ENCODE measurements at regions not wholly inside any gene's neighbourhood (a gene's known extent, or its start where the extent isn't known, plus 50 kb on each side); places are given as distances from the start of the nearest gene placed in this dataset.
"Not testable (repeated sequence)": the region's sequence is repeated elsewhere in the genome, so short reads cannot be mapped to it uniquely, and the experiment has no call there.

- DNase-seq (ENCODE audit: low read depth), result no peak
- no peak overlapping the region for H3K4me3 ChIP-seq (ENCODE audit: low read depth, low read length)
- TF ChIP-seq CTCF (IDR thresholded peaks at IDR 0.05; ENCODE audit: insufficient read depth, low read depth, low read length, missing control alignments), result no peak
Observed at GRCh38 chr10:37003126-37003525, 122.3 kb upstream of the ANKRD30A start.

GRCh38 chr10:36995806-36996205 lies 129.6 kb upstream of the ANKRD30A start:
- DNase-seq (ENCODE audit: low read depth), result not testable (repeated sequence)

DNA sequence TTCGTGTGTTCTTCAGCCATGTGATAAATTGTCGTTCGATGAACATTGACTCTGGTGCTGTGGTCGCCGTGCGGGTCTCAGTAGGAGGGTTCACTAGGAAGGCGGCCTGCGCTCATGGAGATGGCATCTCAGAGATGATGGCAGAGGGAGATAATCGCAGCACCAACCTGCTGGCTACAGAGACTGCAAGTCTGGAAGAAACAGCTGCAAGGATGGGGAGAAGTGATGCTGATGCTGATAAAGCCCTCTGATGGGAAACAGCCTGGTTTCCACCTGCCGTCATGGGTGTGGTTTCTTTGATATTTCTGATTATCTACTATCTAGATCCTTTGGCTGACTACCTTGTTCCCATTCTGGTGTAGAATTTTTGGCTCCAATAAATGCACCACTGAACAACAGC lies 130.5 kb upstream of the ANKRD30A start:
- no peak overlapping the region for H3K4me3 ChIP-seq (ENCODE audit: low read depth, low read length)
- no peak for TF ChIP-seq CTCF (IDR thresholded peaks at IDR 0.05; ENCODE audit: insufficient read depth, low read depth, low read length, missing control alignments)
- DNase-seq (ENCODE audit: low read depth), result no peak

More at GRCh38 chr10:36995806-36996205, 129.6 kb upstream of the ANKRD30A start:
- H3K4me3 ChIP-seq (ENCODE audit: low read depth, low read length), result not testable (repeated sequence)

- no peak for DNase-seq (ENCODE audit: low read depth)
- TF ChIP-seq CTCF (IDR thresholded peaks at IDR 0.05; ENCODE audit: insufficient read depth, low read depth, low read length, missing control alignments), result no peak
- H3K4me3 ChIP-seq (ENCODE audit: low read depth, low read length), result no peak overlapping the region
Observed at GRCh38 chr10:36989233-36989632, 136.2 kb upstream of the ANKRD30A start.

DNA sequence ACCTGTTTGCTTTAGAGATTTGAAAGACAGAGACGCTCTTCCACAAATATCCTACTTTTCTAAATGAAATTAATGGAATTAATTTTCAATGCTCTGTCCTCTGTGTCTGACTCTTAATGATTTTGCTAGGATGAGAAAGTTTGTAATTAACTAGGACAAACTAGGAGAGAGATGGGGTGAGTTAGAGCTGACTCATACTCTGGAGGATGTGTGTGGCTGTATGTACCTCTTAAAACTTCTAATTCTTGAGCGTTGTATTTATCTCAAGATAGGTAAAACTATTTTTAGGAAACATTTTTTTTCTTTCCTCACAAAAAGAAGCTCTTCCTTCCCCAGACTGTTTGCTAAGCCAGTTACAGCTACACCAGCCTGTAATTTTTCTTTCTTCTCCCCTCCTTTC lies 178.8 kb upstream of the ANKRD30A start:
- no peak overlapping the region for H3K4me3 ChIP-seq (ENCODE audit: low read depth, low read length)
- DNase-seq (ENCODE audit: low read depth), result no peak
- no peak for TF ChIP-seq CTCF (IDR thresholded peaks at IDR 0.05; ENCODE audit: insufficient read depth, low read depth, low read length, missing control alignments)

GRCh38 chr10:36943544-36943943 lies 181.9 kb upstream of the ANKRD30A start:
- no peak for DNase-seq (ENCODE audit: low read depth)
- H3K4me3 ChIP-seq (ENCODE audit: low read depth, low read length), result no peak overlapping the region
- TF ChIP-seq CTCF (IDR thresholded peaks at IDR 0.05; ENCODE audit: insufficient read depth, low read depth, low read length, missing control alignments), result no peak

DNA sequence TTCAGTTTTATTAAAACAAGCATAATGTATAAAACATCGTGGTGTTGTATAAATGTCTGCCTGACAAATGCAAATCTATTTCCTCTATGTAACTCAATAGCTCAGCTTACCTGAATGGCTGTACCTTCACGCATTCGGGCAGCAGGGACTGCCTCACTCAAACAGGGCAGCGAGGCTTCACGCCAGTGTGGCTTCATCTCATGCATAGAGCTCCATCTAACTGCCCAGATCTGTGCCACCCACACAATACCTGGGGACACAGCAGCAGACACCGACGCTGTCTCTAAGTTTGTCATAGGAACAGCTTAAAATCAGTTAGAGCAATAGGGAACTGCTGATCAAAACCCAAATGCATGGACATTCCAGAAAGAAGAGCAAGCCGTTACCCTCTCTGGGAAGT lies 182.8 kb upstream of the ANKRD30A start:
- TF ChIP-seq CTCF (IDR thresholded peaks at IDR 0.05; ENCODE audit: insufficient read depth, low read depth, low read length, missing control alignments), result no peak
- H3K4me3 ChIP-seq (ENCODE audit: low read depth, low read length), result no peak overlapping the region
- DNase-seq (ENCODE audit: low read depth), result no peak
